ENCODE measurements at regions not wholly inside any gene's neighbourhood (a gene's known extent, or its start where the extent isn't known, plus 50 kb on each side); places are given as distances from the start of the nearest gene placed in this dataset.

GRCh38 chr3:157868946-157869345 lies 237.3 kb downstream of the SHOX2 start:
- no peak overlapping the region for H3K9ac ChIP-seq (ENCODE audit: extremely low read depth, insufficient read length, low read length)
- H3K27ac Mint-ChIP-seq = no peak overlapping the region
- H4K20me1 ChIP-seq (ENCODE audit: control insufficient read depth, insufficient read depth, insufficient read length) = no peaks in the 10 kb centered on the region
- H3K23ac ChIP-seq (ENCODE audit: insufficient read length, low read depth, low read length) = no peak overlapping the region
- H2BK5ac ChIP-seq (ENCODE audit: insufficient read length, low read length) = no peak overlapping the region
- H3K9me3 ChIP-seq (ENCODE audit: control insufficient read depth, low read depth, low read length) = no peaks in the 10 kb centered on the region
- no peaks in the 10 kb centered on the region for H3K27me3 ChIP-seq (ENCODE audit: insufficient read depth, low read length)
- no peak overlapping the region for H4K8ac ChIP-seq (replicated peaks; ENCODE audit: insufficient read length, low read depth, low read length)
- no peak overlapping the region for H2AFZ ChIP-seq (ENCODE audit: low read length)
- H2AK5ac ChIP-seq (ENCODE audit: insufficient read length, low read length) = no peak overlapping the region
- no peaks in the 10 kb centered on the region for H3K27me3 Mint-ChIP-seq (ENCODE audit: low read depth)
- H3T11ph ChIP-seq (ENCODE audit: low read length) = no peak overlapping the region
- H3K14ac ChIP-seq (ENCODE audit: insufficient read depth, low read length) = no peak overlapping the region
- no peak overlapping the region for H3K56ac ChIP-seq (ENCODE audit: insufficient read length, low read depth, low read length)
- H3K79me1 ChIP-seq (ENCODE audit: insufficient read depth, low read depth, low read length, poor library complexity, severe bottlenecking) = no peaks in the 10 kb centered on the region
- H3K4ac ChIP-seq (ENCODE audit: low read depth, low read length) = no peak overlapping the region
- WGBS (ENCODE audit: extremely low coverage, insufficient read length, low lambda C conversion rate) = no CpG with 5 or more reads among the region's 2 CpGs
- no peak overlapping the region for H2BK120ac ChIP-seq (ENCODE audit: low read depth, low read length, poor library complexity, severe bottlenecking)
- no peaks in the 10 kb centered on the region for H3K36me3 Mint-ChIP-seq (ENCODE audit: insufficient read depth in 1 of 3, low read depth in 3 of 3)
- DNase-seq = no peak
- H3K4me2 ChIP-seq (ENCODE audit: insufficient read depth, insufficient read length, low read length) = no peak overlapping the region
- H4K5ac ChIP-seq (ENCODE audit: insufficient read length, low read depth, low read length) = no peak overlapping the region
- no peaks in the 10 kb centered on the region for H3K79me2 ChIP-seq (ENCODE audit: insufficient read depth, low read length)
- H3K23me2 ChIP-seq (ENCODE audit: insufficient read length, low read depth, low read length, poor library complexity, severe bottlenecking) = no peaks in the 10 kb centered on the region
- H2BK20ac ChIP-seq (ENCODE audit: low read depth, low read length, poor library complexity, severe bottlenecking) = no peak overlapping the region
- no peak overlapping the region for H3K4me3 Mint-ChIP-seq
- no peaks in the 10 kb centered on the region for H3K9me3 Mint-ChIP-seq
- no peak overlapping the region for H3K18ac ChIP-seq (ENCODE audit: insufficient read length, low read depth, low read length)
- H4K91ac ChIP-seq (ENCODE audit: insufficient read length, low read depth, low read length) = no peak overlapping the region
- no peak overlapping the region for H2BK15ac ChIP-seq (ENCODE audit: low read depth, low read length)
- no peak overlapping the region for H3K27ac ChIP-seq (ENCODE audit: insufficient read length, low read depth, low read length)
- TF ChIP-seq CTCF (conservative IDR thresholded peaks at IDR 0.05) = no peak
- H3K4me1 Mint-ChIP-seq = peaks cover 7% of the 10 kb centered on the region in 2 experiments; a peak in 3 of 4 replicates
- no peaks in the 10 kb centered on the region for H3K4me1 ChIP-seq (ENCODE audit: insufficient read depth, low read length)
- no peak overlapping the region for H2BK12ac ChIP-seq (ENCODE audit: insufficient read length, low read depth, low read length)

Data from H9 (cell line).